HG02885 (cell line): ENCODE measurements at regions not wholly inside any gene's neighbourhood (a gene's known extent, or its start where the extent isn't known, plus 50 kb on each side); places are given as distances from the start of the nearest gene placed in this dataset.
"Not testable (repeated sequence)": the region's sequence is repeated elsewhere in the genome, so short reads cannot be mapped to it uniquely, and the experiment has no call there.

ENCODE experiments used
- ATAC-seq: cut with Tn5 transposase; IDR thresholded peaks from one replicate; pipeline ENCODE4 v1.9.1; 2021; ENCODE audit warnings: mild to moderate bottlenecking; ENCODE audit not compliant: unreplicated experiment, poor library complexity

GRCh38 chr4:79181190-79181589, 144.7 kb downstream of the NAA11 start:
- no peak for ATAC-seq

GRCh38 chr4:79178760-79179159, 147.1 kb downstream of the NAA11 start:
- ATAC-seq = no peak

GRCh38 chr4:79177388-79177787, 148.5 kb downstream of the NAA11 start:
- ATAC-seq = peak; percentile 44

- no peak for ATAC-seq
These were observed 149.5 kb downstream of the NAA11 start for GRCh38 chr4:79176351-79176750.

- no peak for ATAC-seq
These were observed 150.1 kb downstream of the NAA11 start for GRCh38 chr4:79175716-79176115.

GRCh38 chr4:79174490-79175252, 151.2 kb downstream of the NAA11 start:
- no peak for ATAC-seq

GRCh38 chr4:79173186-79173585, 152.7 kb downstream of the NAA11 start:
- no peak for ATAC-seq

GRCh38 chr4:79170077-79170476, 155.8 kb downstream of the NAA11 start:
- ATAC-seq = peak; percentile 41

GRCh38 chr4:79164907-79165610, 160.8 kb downstream of the NAA11 start:
- no peak for ATAC-seq

- ATAC-seq = peak; percentile 64
These were observed 161.8 kb downstream of the NAA11 start for GRCh38 chr4:79163981-79164490.

GRCh38 chr4:79160962-79161361, 164.9 kb downstream of the NAA11 start:
- ATAC-seq = no peak

- not testable (repeated sequence) for ATAC-seq
These were observed 167.2 kb downstream of the NAA11 start for GRCh38 chr4:79158705-79159104.

GRCh38 chr4:79155336-79155735, 170.5 kb downstream of the NAA11 start:
- ATAC-seq = no peak

GRCh38 chr4:79150820-79151416, 174.9 kb downstream of the NAA11 start:
- no peak for ATAC-seq

GRCh38 chr4:79148369-79148768, 177.5 kb downstream of the NAA11 start:
- no peak for ATAC-seq

- no peak for ATAC-seq
These were observed 178.6 kb downstream of the NAA11 start for GRCh38 chr4:79147251-79147650.

- ATAC-seq = no peak
These were observed 184.3 kb downstream of the NAA11 start for GRCh38 chr4:79141530-79141929.

- ATAC-seq = no peak
These were observed 191.1 kb downstream of the NAA11 start for GRCh38 chr4:79134767-79135166.

GRCh38 chr4:79132826-79133225, 193.0 kb downstream of the NAA11 start:
- ATAC-seq = no peak

- no peak for ATAC-seq
These were observed 182.7 kb upstream of the PAQR3 start for GRCh38 chr4:79121875-79122358.

- no peak for ATAC-seq
These were observed 182.0 kb upstream of the PAQR3 start for GRCh38 chr4:79121223-79121622.
